HG03064 (cell line): ENCODE measurements at regions not wholly inside any gene's neighbourhood (a gene's known extent, or its start where the extent isn't known, plus 50 kb on each side); places are given as distances from the start of the nearest gene placed in this dataset.

Source experiments
- ATAC-seq: cut with Tn5 transposase; IDR thresholded peaks from one replicate; pipeline ENCODE4 v1.9.1; 2021; ENCODE audit warnings: low read depth; ENCODE audit not compliant: unreplicated experiment

DNA sequence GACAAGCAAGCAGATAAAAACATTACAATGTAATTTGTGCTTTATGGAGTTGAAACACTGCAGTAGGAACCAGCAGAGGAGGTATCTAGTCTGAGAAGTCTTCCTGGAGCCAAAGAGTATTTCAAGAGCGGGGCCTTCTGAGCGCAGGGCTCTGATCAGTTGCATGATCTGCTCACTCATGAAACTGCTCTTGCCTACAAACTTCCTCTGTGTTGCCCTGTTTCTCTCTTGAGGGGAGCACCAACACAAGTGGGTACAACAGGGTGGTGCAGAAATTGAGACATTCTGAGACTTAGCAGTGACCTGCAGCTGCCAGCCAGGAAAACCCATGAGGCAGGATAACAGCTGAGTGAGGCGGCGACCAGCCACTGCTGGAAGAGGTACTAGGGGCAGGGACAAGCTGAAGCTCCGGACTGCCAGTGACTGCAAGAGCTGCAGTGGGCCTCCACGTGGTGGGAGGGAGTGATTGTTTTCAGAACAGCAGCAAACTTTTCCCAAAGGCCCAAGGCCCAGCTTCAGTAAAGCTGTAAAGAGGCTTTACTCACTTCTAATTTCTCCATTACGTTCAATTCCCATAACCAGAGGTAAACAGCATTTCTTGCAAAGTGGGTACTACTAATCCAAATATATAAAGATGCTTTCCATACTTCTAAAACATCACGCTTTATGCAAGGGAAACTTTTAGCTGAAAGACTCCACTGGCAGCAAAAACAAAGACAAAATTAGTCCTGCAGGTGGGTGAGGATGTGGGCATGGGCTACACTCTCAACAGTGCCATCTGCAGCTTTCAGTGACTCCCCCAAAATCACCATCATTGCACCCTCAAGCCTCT, 69.0 kb upstream of the LPP start:
- no peak for ATAC-seq

DNA sequence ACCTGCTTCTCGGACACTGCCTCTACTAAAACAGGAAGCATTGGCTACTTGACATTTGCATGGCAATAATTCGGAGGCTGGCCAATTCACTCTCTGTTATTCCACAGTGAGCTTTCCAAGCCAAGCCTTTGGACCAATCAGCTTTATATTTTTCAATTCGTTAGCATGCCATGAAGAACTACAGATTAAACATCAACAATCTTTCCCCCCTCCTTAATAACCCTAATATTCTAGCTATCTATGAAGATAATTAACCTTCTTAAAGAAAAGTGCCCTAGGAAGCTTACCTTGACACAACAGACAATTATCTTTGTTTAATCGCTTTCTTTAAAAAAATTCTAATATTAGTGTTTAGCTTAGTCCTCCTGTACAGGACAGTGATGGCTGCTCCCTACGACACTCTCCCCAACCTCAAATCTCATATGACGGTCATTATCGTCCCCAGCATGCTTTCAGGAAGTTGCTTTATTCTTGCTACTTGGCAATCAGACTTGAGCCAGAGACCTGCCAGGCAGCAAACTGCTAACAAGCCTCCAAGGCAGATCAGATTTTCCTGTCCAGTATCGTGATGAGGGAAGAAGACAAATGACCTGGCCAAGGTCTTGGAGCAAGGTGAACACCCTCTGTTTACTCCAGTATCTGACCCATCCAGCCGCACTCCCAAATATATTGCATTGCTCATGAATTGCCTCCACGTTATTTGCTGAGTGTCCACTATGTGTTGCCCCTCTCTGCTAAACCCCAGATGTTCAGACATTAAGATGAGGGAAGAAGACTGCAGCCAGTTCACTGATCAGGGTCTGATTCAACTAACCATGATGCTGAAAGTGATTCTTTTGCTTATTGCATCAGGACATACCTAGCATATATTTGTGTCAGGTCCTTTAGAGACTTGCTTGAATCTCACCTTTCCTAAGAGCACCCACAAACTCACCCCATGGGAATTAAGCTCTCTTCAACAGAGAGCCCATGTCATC, 68.1 kb upstream of the LPP start:
- no peak for ATAC-seq

DNA sequence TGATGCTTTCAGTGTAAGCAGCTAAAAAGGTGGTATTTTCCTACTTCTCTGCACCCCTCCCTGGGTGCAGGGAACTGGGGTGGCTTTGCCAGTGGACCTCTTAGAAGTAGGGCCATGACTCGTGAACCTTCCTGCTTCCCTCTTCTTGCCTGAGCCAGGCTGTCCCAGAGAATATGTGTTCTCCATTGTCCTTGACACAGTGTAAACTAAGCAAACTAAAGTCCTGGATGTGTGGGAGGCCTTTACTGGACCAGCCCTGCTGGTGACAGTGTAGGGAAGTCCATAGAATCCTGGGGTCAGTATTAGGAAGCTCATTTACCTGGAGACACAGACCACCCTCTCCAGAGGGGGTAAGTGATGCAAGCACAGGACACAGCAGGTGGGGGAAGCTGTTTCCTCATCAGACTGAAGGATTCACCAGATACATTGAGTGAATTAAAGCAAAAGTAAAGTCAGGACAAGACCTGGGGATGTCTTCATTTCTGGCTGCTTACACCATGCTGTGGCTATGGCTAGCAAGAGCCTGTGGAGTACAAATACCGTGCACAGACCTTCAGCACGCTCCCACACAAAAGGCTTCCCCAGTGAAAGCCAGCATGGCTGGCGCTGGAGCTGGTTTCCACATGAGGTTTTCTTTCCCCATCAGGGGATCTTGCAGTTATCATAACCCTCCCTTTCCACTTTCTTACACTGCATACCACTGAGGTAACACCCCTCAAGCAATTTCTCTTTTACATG, 64.8 kb upstream of the LPP start:
- ATAC-seq = no peak

- ATAC-seq = no peak
Observed at GRCh38 chr3:188090620-188091309, 63.2 kb upstream of the LPP start.

- ATAC-seq = no peak
Observed at GRCh38 chr3:188091746-188092145, 62.2 kb upstream of the LPP start.

DNA sequence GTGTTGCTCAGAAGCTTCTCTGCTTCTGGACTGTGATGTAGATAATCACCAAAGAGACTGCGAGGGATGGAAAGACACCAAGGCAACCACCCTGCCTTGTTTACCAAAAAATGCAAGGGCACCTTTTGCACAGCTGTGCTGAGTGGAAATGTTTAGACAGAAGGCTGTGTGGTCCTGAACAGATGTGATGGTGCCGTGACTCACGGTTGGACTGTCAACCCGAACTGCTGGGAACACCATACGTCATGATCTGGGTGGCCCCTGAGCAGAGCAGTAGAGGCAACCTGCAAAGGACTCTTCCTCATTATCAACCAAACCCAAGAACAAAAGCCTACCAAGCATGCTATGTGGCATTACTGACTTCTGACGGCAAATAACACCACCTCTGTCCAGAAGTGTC, 61.3 kb upstream of the LPP start:
- no peak for ATAC-seq

DNA sequence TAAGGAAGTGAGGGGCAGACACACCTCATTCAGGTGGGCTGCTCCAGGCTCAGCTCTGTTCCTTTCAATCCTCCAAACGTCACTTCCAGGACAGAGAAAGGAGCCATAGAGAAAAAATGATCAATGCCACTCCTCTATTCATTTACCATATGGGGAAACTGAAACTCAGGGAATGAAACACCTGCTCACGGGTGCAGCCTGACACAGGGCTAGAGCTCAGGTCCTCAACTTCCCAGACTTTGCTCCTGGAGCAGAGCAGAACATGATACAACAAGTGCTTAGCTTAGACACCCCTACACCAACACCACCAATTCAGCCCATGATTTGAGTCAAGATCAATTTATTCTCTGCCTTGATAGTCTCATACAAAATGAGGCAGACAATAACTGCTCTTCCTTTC, 58.5 kb upstream of the LPP start:
- ATAC-seq = no peak

GRCh38 chr3:188097791-188098190, 56.2 kb upstream of the LPP start:
- no peak for ATAC-seq

DNA sequence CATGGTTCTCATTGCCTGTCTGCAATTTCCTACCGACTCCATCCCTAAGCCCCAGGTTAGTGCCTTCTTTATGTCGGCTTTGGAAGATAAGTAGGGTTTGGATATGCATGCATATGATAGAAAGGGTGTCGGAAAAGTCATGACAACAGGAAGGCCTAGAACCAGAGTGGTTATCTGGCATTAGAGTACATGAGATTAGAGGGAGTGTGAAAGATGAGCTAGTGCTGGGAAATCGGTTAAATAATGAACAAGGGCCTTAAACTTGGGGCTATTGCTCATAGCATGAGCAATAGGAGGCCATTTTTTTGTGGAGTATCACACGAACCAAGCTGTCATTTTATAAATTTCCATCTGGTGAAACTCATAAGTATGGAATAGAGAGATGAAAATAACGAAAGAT, 54.0 kb upstream of the LPP start:
- no peak for ATAC-seq

DNA sequence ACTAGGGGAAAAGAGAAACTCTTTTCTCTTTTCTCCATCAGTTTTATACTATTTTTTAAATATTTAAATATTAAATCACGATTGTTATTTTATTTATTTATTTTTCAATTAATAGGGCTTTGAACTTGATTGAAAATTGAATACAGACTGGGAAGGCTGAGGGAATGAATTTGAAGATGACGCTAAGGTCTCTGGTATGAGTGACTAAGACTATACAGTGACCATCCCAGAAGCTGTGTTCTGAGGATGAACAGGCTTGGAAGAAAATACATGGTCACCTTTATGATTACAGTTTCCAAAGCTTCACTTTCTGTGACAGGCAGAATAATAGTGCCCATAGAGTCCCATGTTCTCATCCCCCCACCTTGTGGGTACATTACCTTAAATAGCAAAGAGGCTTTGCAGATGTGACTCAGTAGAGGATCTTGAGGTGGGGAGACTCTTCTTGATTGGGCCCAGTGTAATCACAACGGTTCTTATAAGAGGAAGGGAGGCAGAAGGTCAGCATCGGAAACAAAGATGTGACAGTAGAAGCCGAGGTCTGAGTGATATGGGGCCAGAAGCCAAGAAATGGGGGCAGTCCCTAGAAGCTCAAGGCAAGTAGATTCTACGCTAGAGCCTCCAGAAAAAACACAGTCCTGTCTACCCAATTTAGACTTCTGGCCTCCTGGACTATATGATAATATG, 51.0 kb upstream of the LPP start:
- no peak for ATAC-seq

GRCh38 chr3:188104050-188104449, 49.9 kb upstream of the LPP start:
- ATAC-seq = no peak
